GM23338 (cell line): ENCODE measurements at regions not wholly inside any gene's neighbourhood (a gene's known extent, or its start where the extent isn't known, plus 50 kb on each side); places are given as distances from the start of the nearest gene placed in this dataset.

Experiments
- ATAC-seq: fragments of 200-7000 bp; cut with Tn5 transposase; 3 replicates; pipeline ENCODE4 v1.9.1; 2020
- DNase-seq: peaks from one replicate; pipeline ENCODE4 v3.0.0-alpha.2; 2015; ENCODE audit warnings: low spot score
- H2AFZ ChIP-seq: fragments of 200-600 bp; sonication (generic); 2 replicates; pipeline ENCODE4 v1.8.0; 2016; ENCODE audit warnings: antibody characterized with exemption, mild to moderate bottlenecking, moderate library complexity
- H3F3A ChIP-seq: fragments of 200-600 bp; sonication (generic); replicated peaks from 2 replicates; pipeline ENCODE4 v1.8.0; 2017; ENCODE audit warnings: antibody characterized with exemption, mixed run types, low read depth
- H3K27ac ChIP-seq: fragments of 200-600 bp; sonication (generic); 2 replicates; pipeline ENCODE4 v1.6.1; 2016; ENCODE audit warnings: low read depth
- H3K27me3 ChIP-seq: fragments of 200-600 bp; sonication (generic); 2 replicates; pipeline ENCODE4 v1.8.0; 2016; ENCODE audit warnings: mild to moderate bottlenecking, mixed run types, moderate library complexity; ENCODE audit not compliant: insufficient read depth
- H3K36me3 ChIP-seq: fragments of 200-600 bp; sonication (generic); 2 replicates; pipeline ENCODE4 v1.8.0; 2016; ENCODE audit warnings: mild to moderate bottlenecking; ENCODE audit not compliant: insufficient read depth
- H3K4me1 ChIP-seq: fragments of 200-600 bp; sonication (generic); 2 replicates; pipeline ENCODE4 v1.8.0; 2016; ENCODE audit warnings: mild to moderate bottlenecking, moderate library complexity; ENCODE audit not compliant: insufficient read depth
- H3K4me2 ChIP-seq: fragments of 200-600 bp; sonication (generic); 2 replicates; pipeline ENCODE4 v1.7.1; 2017; ENCODE audit warnings: mixed run types
- H3K4me3 ChIP-seq: fragments of 200-600 bp; sonication (generic); 2 replicates; pipeline ENCODE4 v1.6.1; 2016; ENCODE audit warnings: mixed run types
- H3K79me2 ChIP-seq: fragments of 200-600 bp; sonication (generic); replicated peaks from 2 replicates; pipeline ENCODE4 v1.8.0; 2017; ENCODE audit warnings: mild to moderate bottlenecking; ENCODE audit not compliant: insufficient read depth
- H3K9me2 ChIP-seq: fragments of 200-600 bp; sonication (generic); 2 replicates; pipeline ENCODE4 v1.8.0; 2017; ENCODE audit not compliant: insufficient read depth
- H4K20me1 ChIP-seq: fragments of 200-600 bp; sonication (generic); replicated peaks from 2 replicates; pipeline ENCODE4 v1.8.0; 2017; ENCODE audit warnings: mild to moderate bottlenecking; ENCODE audit not compliant: insufficient read depth
- H3K27ac Mint-ChIP-seq: 2 replicates; pipeline ENCODE4 v1.8.0; 2020; ENCODE audit warnings: inconsistent platforms, mild to moderate bottlenecking, moderate library complexity, mixed read lengths
- H3K27me3 Mint-ChIP-seq: 3 replicates; pipeline ENCODE4 v1.8.0; 2022; ENCODE audit warnings: low read depth, mild to moderate bottlenecking, moderate library complexity, mixed read lengths, inconsistent platforms; ENCODE audit not compliant: insufficient read depth, poor library complexity
- H3K36me3 Mint-ChIP-seq: 3 replicates; pipeline ENCODE4 v1.8.0; 2021; ENCODE audit warnings: low read depth, mild to moderate bottlenecking, inconsistent platforms, moderate library complexity, mixed read lengths
- H3K4me1 Mint-ChIP-seq: 3 replicates; pipeline ENCODE4 v1.8.0; 2020; ENCODE audit warnings: mild to moderate bottlenecking, inconsistent platforms, mixed read lengths
- H3K4me3 Mint-ChIP-seq: 3 replicates; pipeline ENCODE4 v1.8.0; 2021; ENCODE audit warnings: moderate library complexity, mild to moderate bottlenecking, inconsistent platforms, mixed read lengths
- H3K9me3 Mint-ChIP-seq: 3 replicates; pipeline ENCODE4 v1.8.0; 2020; ENCODE audit warnings: moderate library complexity, mild to moderate bottlenecking, inconsistent platforms, mixed read lengths
- CREB1 ChIP-seq: fragments of 250-450 bp; sonication (Bioruptor Pico); IDR thresholded peaks from 2 replicates; pipeline ENCODE4 v1.5.0; 2020; ENCODE audit warnings: low read depth, mild to moderate bottlenecking, moderate library complexity
- CTCF ChIP-seq, 2 experiments: fragments of 200-600 bp in 1 of 2; sonication (generic) in 1 of 2; conservative IDR thresholded peaks; 2 replicates each; pipeline versions ENCODE4 v1.5.1 to v1.6.1; 2016 to 2017; ENCODE audit warnings: antibody characterized with exemption in 2 of 2, low read depth in 2 of 2, mild to moderate bottlenecking in 2 of 2, moderate library complexity in 1 of 2
- ETS1 ChIP-seq: IDR thresholded peaks from 2 replicates; pipeline ENCODE4 v1.6.1; 2016; ENCODE audit warnings: antibody characterized with exemption
- EZH2 ChIP-seq: fragments of 200-600 bp; sonication (generic); IDR thresholded peaks from one replicate; pipeline ENCODE4 v1.8.0; 2017; ENCODE audit warnings: antibody characterized with exemption, mild to moderate bottlenecking, low read depth; ENCODE audit not compliant: unreplicated experiment
- EZH2phosphoT487 ChIP-seq: fragments of 200-600 bp; sonication (generic); IDR thresholded peaks from one replicate; pipeline ENCODE4 v1.8.1; 2018; ENCODE audit warnings: antibody characterized with exemption; ENCODE audit not compliant: unreplicated experiment
- JUNB ChIP-seq: IDR thresholded peaks from one replicate; pipeline ENCODE4 v1.6.1; 2016; ENCODE audit warnings: antibody characterized with exemption; ENCODE audit not compliant: unreplicated experiment
- NANOG ChIP-seq: IDR thresholded peaks from 2 replicates; pipeline ENCODE4 v1.6.1; 2016; ENCODE audit warnings: antibody characterized with exemption, borderline replicate concordance
- POLR2AphosphoS5 ChIP-seq: IDR thresholded peaks from 2 replicates; pipeline ENCODE4 v1.6.1; 2016; ENCODE audit warnings: antibody characterized with exemption, low read depth
- REST ChIP-seq: IDR thresholded peaks from one replicate; pipeline ENCODE4 v1.6.1; 2018; ENCODE audit warnings: antibody characterized with exemption; ENCODE audit not compliant: unreplicated experiment
- STAT1 ChIP-seq: IDR thresholded peaks from one replicate; pipeline ENCODE4 v1.6.1; 2016; ENCODE audit warnings: antibody characterized with exemption; ENCODE audit not compliant: unreplicated experiment
- ZNF114 ChIP-seq: fragments of 250-450 bp; sonication (Bioruptor Pico); IDR thresholded peaks from 2 replicates; pipeline ENCODE4 v1.5.0; 2020; ENCODE audit warnings: mild to moderate bottlenecking, moderate library complexity
- ZNF331 ChIP-seq: fragments of 250-450 bp; sonication (Bioruptor Pico); IDR thresholded peaks from 2 replicates; pipeline ENCODE4 v1.5.0; 2020; ENCODE audit warnings: low read depth, mild to moderate bottlenecking, moderate library complexity
- TF ChIP-seq, protein P1 (sequence below): fragments of 250-450 bp; sonication (Bioruptor Pico); IDR thresholded peaks from 2 replicates; pipeline ENCODE4 v1.5.0; 2020; ENCODE audit warnings: mild to moderate bottlenecking, moderate library complexity

GRCh38 chr12:78387721-78388120 lies 476.9 kb upstream of the SYT1 start:
- H3K27ac Mint-ChIP-seq: no peak overlapping the region
- TF ChIP-seq ETS1: no peak
- TF ChIP-seq CTCF (conservative IDR thresholded peaks at IDR 0.05; ENCODE audit: low read depth in 2 of 2): no peak
- no peak for TF ChIP-seq EZH2phosphoT487
- TF ChIP-seq NANOG: no peak
- TF ChIP-seq, protein P1, sequence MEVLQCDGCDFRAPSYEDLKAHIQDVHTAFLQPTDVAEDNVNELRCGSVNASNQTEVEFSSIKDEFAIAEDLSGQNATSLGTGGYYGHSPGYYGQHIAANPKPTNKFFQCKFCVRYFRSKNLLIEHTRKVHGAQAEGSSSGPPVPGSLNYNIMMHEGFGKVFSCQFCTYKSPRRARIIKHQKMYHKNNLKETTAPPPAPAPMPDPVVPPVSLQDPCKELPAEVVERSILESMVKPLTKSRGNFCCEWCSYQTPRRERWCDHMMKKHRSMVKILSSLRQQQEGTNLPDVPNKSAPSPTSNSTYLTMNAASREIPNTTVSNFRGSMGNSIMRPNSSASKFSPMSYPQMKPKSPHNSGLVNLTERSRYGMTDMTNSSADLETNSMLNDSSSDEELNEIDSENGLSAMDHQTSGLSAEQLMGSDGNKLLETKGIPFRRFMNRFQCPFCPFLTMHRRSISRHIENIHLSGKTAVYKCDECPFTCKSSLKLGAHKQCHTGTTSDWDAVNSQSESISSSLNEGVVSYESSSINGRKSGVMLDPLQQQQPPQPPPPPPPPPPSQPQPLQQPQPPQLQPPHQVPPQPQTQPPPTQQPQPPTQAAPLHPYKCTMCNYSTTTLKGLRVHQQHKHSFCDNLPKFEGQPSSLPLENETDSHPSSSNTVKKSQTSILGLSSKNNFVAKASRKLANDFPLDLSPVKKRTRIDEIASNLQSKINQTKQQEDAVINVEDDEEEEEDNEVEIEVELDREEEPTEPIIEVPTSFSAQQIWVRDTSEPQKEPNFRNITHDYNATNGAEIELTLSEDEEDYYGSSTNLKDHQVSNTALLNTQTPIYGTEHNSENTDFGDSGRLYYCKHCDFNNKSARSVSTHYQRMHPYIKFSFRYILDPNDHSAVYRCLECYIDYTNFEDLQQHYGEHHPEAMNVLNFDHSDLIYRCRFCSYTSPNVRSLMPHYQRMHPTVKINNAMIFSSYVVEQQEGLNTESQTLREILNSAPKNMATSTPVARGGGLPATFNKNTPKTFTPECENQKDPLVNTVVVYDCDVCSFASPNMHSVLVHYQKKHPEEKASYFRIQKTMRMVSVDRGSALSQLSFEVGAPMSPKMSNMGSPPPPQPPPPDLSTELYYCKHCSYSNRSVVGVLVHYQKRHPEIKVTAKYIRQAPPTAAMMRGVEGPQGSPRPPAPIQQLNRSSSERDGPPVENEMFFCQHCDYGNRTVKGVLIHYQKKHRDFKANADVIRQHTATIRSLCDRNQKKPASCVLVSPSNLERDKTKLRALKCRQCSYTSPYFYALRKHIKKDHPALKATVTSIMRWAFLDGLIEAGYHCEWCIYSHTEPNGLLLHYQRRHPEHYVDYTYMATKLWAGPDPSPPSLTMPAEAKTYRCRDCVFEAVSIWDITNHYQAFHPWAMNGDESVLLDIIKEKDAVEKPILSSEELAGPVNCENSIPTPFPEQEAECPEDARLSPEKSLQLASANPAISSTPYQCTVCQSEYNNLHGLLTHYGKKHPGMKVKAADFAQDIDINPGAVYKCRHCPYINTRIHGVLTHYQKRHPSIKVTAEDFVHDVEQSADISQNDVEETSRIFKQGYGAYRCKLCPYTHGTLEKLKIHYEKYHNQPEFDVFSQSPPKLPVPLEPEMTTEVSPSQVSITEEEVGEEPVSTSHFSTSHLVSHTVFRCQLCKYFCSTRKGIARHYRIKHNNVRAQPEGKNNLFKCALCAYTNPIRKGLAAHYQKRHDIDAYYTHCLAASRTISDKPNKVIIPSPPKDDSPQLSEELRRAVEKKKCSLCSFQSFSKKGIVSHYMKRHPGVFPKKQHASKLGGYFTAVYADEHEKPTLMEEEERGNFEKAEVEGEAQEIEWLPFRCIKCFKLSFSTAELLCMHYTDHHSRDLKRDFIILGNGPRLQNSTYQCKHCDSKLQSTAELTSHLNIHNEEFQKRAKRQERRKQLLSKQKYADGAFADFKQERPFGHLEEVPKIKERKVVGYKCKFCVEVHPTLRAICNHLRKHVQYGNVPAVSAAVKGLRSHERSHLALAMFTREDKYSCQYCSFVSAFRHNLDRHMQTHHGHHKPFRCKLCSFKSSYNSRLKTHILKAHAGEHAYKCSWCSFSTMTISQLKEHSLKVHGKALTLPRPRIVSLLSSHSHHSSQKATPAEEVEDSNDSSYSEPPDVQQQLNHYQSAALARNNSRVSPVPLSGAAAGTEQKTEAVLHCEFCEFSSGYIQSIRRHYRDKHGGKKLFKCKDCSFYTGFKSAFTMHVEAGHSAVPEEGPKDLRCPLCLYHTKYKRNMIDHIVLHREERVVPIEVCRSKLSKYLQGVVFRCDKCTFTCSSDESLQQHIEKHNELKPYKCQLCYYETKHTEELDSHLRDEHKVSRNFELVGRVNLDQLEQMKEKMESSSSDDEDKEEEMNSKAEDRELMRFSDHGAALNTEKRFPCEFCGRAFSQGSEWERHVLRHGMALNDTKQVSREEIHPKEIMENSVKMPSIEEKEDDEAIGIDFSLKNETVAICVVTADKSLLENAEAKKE (CRISPR knock-in tag): no peak
- no peak for TF ChIP-seq ZNF114 (CRISPR knock-in tag)
- TF ChIP-seq POLR2AphosphoS5: no peak
- no peak for TF ChIP-seq JUNB
- no peak for TF ChIP-seq ZNF331
- no peak for TF ChIP-seq STAT1
- no peak for TF ChIP-seq REST
- no peak for TF ChIP-seq EZH2
- no peak for TF ChIP-seq CREB1 (CRISPR knock-in tag)
- Histone ChIP-seq H3K4me1 (no peaks in the 10 kb centered on the region), H3K4me3 (no peak overlapping the region), H2AFZ (no peak overlapping the region), H3F3A (no peaks in the 10 kb centered on the region), H3K36me3 (no peaks in the 10 kb centered on the region), H3K79me2 (no peaks in the 10 kb centered on the region), H3K27me3 (no peaks in the 10 kb centered on the region), H3K4me2 (no peak overlapping the region), H3K27ac (no peak overlapping the region), H3K9me2 (no peaks in the 10 kb centered on the region), H4K20me1 (no peaks in the 10 kb centered on the region)
- no peak overlapping the region for H3K4me3 Mint-ChIP-seq
- no peaks in the 10 kb centered on the region for H3K36me3 Mint-ChIP-seq
- no peak for ATAC-seq
- DNase-seq: no peak
- H3K4me1 Mint-ChIP-seq: no peaks in the 10 kb centered on the region; the same call in 1 of the 3 replicates
- no peaks in the 10 kb centered on the region for H3K27me3 Mint-ChIP-seq
- H3K9me3 Mint-ChIP-seq: no peaks in the 10 kb centered on the region
